Suppressor macrophage treated with lipopolysaccharide for 4 hours (primary cell): ENCODE measurements at regions not wholly inside any gene's neighbourhood (a gene's known extent, or its start where the extent isn't known, plus 50 kb on each side); places are given as distances from the start of the nearest gene placed in this dataset.
A peak's percentile ranks its signal among the peaks of the same experiment; 100 is the strongest.

Experiments
- DNase-seq: peaks from one replicate; pipeline ENCODE4 v3.0.0-alpha.2; 2020

GRCh38 chr12:47558625-47559345 is 147.0 kb downstream of the RPAP3 start:
- DNase-seq, result no peak

GRCh38 chr12:47557386-47557785 is 148.4 kb downstream of the RPAP3 start:
- DNase-seq, result no peak

DNA sequence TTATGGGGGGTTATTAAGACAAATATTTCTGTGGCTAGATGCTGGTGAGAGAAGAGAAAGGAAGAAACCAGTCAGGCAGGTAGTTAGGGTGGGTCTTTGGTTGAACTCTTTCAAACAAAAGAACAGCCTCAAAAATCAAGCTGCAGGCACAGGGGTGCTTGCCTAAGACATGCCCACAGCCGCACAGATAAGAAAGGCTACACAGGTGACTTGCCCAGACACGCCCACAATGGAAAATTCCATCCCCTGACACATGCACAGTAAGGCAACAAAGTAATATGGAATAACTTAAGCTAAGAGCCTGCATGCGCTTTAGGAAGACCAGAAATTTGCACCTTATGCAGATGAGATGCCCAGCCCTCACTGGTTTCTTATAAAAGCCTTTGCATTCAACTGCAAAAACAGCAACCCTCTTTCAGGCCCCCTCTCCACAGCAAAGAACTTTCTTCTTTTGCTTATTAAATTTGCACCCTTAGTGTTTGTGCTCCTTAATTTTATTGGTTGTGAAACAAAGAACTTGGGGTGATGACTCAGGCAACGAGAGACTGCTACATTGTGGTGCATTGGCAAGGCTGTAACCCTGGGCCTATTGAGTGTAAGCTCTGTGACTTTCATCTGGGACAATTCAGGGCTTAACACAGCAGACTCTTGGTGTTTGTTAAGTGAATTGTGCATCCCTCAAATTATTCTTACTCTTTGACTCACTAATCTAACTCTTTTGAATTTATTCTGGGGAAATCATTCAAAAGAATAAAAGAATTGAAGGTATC is 149.4 kb downstream of the RPAP3 start:
- no peak for DNase-seq

GRCh38 chr12:47554046-47554653 is 151.7 kb downstream of the RPAP3 start:
- DNase-seq, result no peak

DNA sequence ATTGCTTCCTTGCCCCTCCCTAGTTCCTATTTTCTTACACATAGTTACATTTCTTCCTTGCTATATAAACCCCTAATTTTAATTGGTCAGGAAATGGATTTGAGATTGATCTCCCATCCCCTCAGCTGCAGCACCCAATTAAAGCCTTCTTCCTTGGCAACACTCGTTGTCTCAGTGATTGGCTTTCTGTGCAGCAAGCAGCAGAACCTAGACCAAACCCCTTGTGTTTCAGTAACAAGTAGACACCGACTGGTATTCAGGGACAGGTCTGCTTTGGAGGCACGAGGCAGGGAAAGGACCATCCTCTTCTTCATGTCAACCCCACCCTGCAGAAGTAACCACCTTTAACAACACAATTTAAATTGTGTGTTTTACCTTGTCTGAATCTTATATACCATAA is 152.6 kb downstream of the RPAP3 start:
- DNase-seq, result no peak

- DNase-seq, result no peak
These were observed 154.4 kb downstream of the RPAP3 start for GRCh38 chr12:47551426-47551851.

GRCh38 chr12:47549258-47549657 is 156.6 kb downstream of the RPAP3 start:
- DNase-seq, result no peak

DNA sequence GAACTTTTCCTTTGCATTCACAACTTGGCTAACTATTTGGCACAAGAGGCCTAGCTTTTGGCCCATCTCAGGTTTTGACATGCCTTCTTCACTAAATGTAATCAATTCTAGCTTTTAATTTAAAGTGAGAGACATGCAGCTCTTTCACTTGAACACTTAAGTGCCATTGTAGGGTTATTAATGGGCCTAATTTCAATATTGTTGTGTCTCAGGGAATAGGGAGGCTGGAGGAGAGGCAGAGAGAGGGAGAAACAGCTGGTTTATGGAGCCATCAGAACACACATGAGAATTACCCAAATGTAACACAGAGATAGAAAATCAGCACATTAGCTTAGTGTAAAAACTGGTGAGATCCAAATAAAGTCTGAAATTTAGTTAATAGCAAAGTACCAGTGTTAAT is 157.4 kb downstream of the RPAP3 start:
- no peak for DNase-seq

DNA sequence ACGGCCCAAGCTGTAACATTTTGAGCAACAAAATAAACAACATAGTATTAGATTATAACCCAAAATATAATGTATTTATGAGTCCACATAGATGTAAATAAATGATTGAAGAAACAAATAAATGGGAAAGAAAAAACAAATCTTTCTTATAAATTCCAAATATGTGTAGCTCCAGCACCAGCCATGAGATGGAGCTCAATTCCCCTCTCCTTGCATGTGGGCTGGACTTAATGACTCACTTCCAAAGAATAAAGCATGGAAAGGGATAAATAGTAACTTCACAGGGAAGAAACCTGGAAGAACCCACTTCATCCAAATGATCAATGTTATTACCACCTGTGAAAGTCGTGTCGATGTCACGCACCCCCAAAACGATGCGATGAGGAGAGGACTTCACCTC is 158.8 kb downstream of the RPAP3 start:
- DNase-seq, result peak; percentile 6

- no peak for DNase-seq
These were observed 159.8 kb downstream of the RPAP3 start for GRCh38 chr12:47545938-47546609.

DNA sequence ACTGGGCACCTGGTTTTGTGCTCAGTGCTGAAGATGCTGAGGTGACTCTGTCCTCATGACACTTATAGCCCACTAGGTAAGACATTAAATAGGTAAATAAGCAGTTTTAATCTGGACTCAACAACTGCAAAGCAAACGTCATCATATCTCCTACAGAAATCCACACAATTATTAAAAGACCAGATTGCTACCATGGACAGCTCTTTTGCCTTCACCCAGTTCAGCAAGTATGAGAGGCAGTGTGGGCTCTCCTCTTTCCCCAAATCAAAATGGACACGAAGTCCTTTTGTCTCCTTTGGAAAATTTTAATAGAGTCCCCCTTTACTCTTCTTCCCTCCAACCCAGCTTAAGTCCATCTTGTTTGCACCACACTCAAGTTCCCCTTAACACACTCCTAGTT is 171.1 kb downstream of the RPAP3 start:
- no peak for DNase-seq

DNA sequence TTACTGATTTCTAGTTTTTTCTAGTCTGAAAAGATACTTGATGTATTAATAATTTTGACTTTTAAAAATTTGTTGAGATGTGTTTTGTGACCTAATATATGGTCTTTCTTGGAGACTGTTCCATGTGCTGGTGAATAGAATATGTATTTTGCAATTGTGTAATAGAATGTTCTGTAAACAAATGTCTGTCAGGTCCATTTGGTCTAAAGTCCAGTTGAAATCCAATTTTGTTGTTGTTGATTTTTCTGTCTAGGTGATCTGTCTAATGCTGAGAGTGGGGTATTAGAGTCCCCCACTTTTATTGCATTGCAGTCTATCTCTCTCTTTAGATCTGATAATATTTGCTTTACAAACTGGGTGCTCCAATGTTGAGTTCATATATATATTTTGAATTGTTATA is 175.8 kb downstream of the RPAP3 start:
- DNase-seq, result no peak

GRCh38 chr12:47527816-47528215 is 178.0 kb downstream of the RPAP3 start:
- DNase-seq, result no peak

DNA sequence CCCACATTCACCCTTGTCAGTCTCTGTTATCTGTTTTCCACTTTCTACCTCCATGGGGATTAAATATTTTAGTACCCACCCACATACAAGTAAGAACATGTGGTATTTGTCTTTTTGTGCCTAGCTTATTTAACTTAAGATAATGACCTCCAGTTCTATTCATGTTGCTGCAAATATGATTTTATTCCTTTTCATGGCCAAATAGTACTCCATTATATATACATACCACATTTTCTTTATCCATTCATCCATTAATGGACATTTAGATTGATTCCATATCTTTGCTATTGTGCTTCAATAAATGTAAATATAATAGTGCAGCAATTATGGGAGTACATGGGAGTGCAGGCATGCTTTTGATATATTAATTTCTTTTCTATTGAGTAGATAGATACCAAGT is 185.8 kb downstream of the RPAP3 start:
- DNase-seq, result no peak

- no peak for DNase-seq
These were observed 188.7 kb downstream of the RPAP3 start for GRCh38 chr12:47517122-47517521.

GRCh38 chr12:47509398-47509851 is 196.4 kb downstream of the RPAP3 start:
- DNase-seq, result no peak

- no peak for DNase-seq
These were observed 198.6 kb downstream of the RPAP3 start for GRCh38 chr12:47507221-47507620.

- DNase-seq, result no peak
These were observed 200.9 kb downstream of the RPAP3 start for GRCh38 chr12:47504775-47505446.

GRCh38 chr12:47493801-47494200 is 212.0 kb downstream of the RPAP3 start:
- DNase-seq, result no peak

- no peak for DNase-seq
These were observed 214.1 kb downstream of the RPAP3 start for GRCh38 chr12:47491516-47492305.

GRCh38 chr12:47488888-47489287 is 216.9 kb downstream of the RPAP3 start:
- DNase-seq, result no peak

DNA sequence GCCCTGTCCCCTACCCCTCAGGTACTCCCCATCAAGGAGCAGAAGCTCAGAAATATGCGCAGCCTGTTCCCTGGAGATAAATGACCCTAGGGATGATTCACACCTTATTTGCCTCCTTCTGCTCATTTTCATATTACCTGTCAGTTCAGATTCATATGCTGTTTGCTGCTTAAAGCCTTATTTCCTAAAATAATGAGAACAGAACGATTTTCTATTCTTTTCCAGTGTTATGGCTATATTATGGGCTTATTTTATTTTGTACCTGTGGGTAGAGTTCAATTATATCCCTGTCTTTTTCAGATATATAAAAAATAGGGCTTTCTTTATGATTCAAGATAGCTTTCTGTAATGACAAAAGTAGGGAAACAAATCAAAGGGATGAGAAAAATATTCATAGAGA is 224.8 kb downstream of the RPAP3 start:
- DNase-seq, result no peak
